A549 (cell line): ENCODE measurements at regions not wholly inside any gene's neighbourhood (a gene's known extent, or its start where the extent isn't known, plus 50 kb on each side); places are given as distances from the start of the nearest gene placed in this dataset.

Source experiments
- ATAC-seq, 2 experiments: fragments of 200-7000 bp in 1 of 2; fragments of >200 bp in 1 of 2; cut with Nextera tagmentation in 1 of 2; cut with Tn5 transposase in 1 of 2; 3 replicates each; pipeline versions ENCODE4 v1.8.0 to v1.9.1; 2018 to 2020; ENCODE audit warnings: mild to moderate bottlenecking in 1 of 2, moderate library complexity in 1 of 2
- CTCF ChIA-PET: fragments of 300-600 bp; sonication (Branson Sonifier 250); formaldehyde crosslinking; extraction: SDS; loops from one replicate; lab custom pipeline; 2021; ENCODE audit warnings: antibody characterized with exemption, inconsistent platforms; lab: Yijun Ruan, JAX
- POLR2A ChIA-PET: fragments of 350-600 bp; formaldehyde crosslinking; extraction: SDS; loops from one replicate; lab custom pipeline; 2021; ENCODE audit warnings: antibody characterized with exemption, inconsistent platforms; lab: Yijun Ruan, JAX
- DNase-seq, 2 experiments: peaks; one replicate each; pipeline versions ENCODE4 v3.0.0 to v3.0.0-alpha.2; 2011 to 2016; ENCODE audit warnings: low read depth in 1 of 2, low spot score in 1 of 2
- FAIRE-seq: peaks from 2 replicates; lab custom pipeline; 2011; peaks lifted over from hg19 to GRCh38; lab: Jason Lieb, UNC
- H3K27ac ChIP-seq, 2 experiments: fragments of >200 bp; sonication (Bioruptor Twin); formaldehyde crosslinking; 3 replicates each; pipeline ENCODE4 v1.5.1; 2016 to 2017
- H3K4me1 ChIP-seq: fragments of >200 bp; sonication (Bioruptor Twin); formaldehyde crosslinking; 3 replicates; pipeline ENCODE4 v1.6.1; 2016
- H3K4me2 ChIP-seq: fragments of >200 bp; sonication (Bioruptor Twin); formaldehyde crosslinking; 3 replicates; pipeline ENCODE4 v1.6.1; 2016
- H3K4me3 ChIP-seq: fragments of >200 bp; sonication (Bioruptor Twin); formaldehyde crosslinking; 3 replicates; pipeline ENCODE4 v1.5.1; 2016
- H3K9me3 ChIP-seq: fragments of >200 bp; sonication (Bioruptor Twin); formaldehyde crosslinking; 3 replicates; pipeline ENCODE4 v1.6.1; 2016
- CBX2 ChIP-seq: fragments of 200-600 bp; sonication (generic); IDR thresholded peaks from 2 replicates; pipeline ENCODE4 v1.6.1; 2016; ENCODE audit warnings: low read depth, mild to moderate bottlenecking, borderline replicate concordance
- CBX8 ChIP-seq: fragments of 200-600 bp; sonication (generic); IDR thresholded peaks from 2 replicates; pipeline ENCODE4 v1.6.1; 2016
- CEBPB ChIP-seq, 2 experiments: fragments of >200 bp in 1 of 2; sonication (Bioruptor Twin) in 1 of 2; formaldehyde crosslinking in 1 of 2; IDR thresholded peaks; 2 replicates each; pipeline ENCODE4 v1.6.1; 2012 to 2016
- ESRRA ChIP-seq: fragments of 150-350 bp; IDR thresholded peaks from 2 replicates; pipeline ENCODE4 v1.6.1; 2014; ENCODE audit warnings: mild to moderate bottlenecking, low read length, borderline replicate concordance
- FOSB ChIP-seq: fragments of 250-450 bp; sonication (Bioruptor Pico); IDR thresholded peaks from 2 replicates; pipeline ENCODE4 v1.5.0; 2020; ENCODE audit warnings: mild to moderate bottlenecking, moderate library complexity
- HOXB13 ChIP-seq: fragments of 250-450 bp; sonication (Bioruptor Pico); IDR thresholded peaks from 2 replicates; pipeline ENCODE4 v1.5.0; 2020; ENCODE audit warnings: low read depth, mild to moderate bottlenecking, moderate library complexity
- HOXB5 ChIP-seq: fragments of 250-450 bp; sonication (Bioruptor Pico); IDR thresholded peaks from 2 replicates; pipeline ENCODE4 v1.5.0; 2020; ENCODE audit warnings: mild to moderate bottlenecking, moderate library complexity
- NFE2L2 ChIP-seq: fragments of 150-350 bp; conservative IDR thresholded peaks from 2 replicates; pipeline ENCODE4 v1.6.1; 2014; ENCODE audit warnings: low read length
- PHF8 ChIP-seq: fragments of 200-600 bp; sonication (generic); IDR thresholded peaks from 2 replicates; pipeline ENCODE4 v1.6.1; 2016; ENCODE audit warnings: low read depth, mild to moderate bottlenecking, antibody characterized with exemption, moderate library complexity, borderline replicate concordance
- POLR2A ChIP-seq: IDR thresholded peaks from 2 replicates; pipeline ENCODE4 v1.6.1; 2012; ENCODE audit warnings: mild to moderate bottlenecking, low read length
- RAD21 ChIP-seq, 2 experiments: fragments of >200 bp in 1 of 2; sonication (Bioruptor Twin) in 1 of 2; formaldehyde crosslinking in 1 of 2; IDR thresholded peaks in 1 of 2; conservative IDR thresholded peaks in 1 of 2; 2 replicates in 1 of 2; 3 replicates in 1 of 2; pipeline ENCODE4 v1.6.1; 2012 to 2018; ENCODE audit warnings: inconsistent platforms in 1 of 2
- ZC3H11A ChIP-seq: fragments of 450-650 bp; IDR thresholded peaks from 2 replicates; pipeline ENCODE4 v1.6.1; 2014; ENCODE audit warnings: antibody characterized with exemption, mild to moderate bottlenecking
- ZFP36 ChIP-seq: fragments of 450-650 bp; IDR thresholded peaks from 2 replicates; pipeline ENCODE4 v1.6.1; 2014; ENCODE audit warnings: borderline replicate concordance; ENCODE audit not compliant: partially characterized antibody
- ZNF302 ChIP-seq: fragments of 250-450 bp; sonication (Bioruptor Pico); IDR thresholded peaks from 2 replicates; pipeline ENCODE4 v1.9.0; 2021; ENCODE audit warnings: inconsistent platforms, mild to moderate bottlenecking, moderate library complexity
- WGBS: methylation state at CpG from one replicate; pipeline ENCODE4 v1.1.6; 2017; ENCODE audit errors: missing lambda C conversion rate; 5-methylcytosine and 5-hydroxymethylcytosine counted together
- TF ChIP-seq, protein P1 (sequence below): fragments of 250-450 bp; sonication (Bioruptor Pico); IDR thresholded peaks from 2 replicates; pipeline ENCODE4 v1.5.0; 2021; ENCODE audit warnings: mild to moderate bottlenecking, moderate library complexity, borderline replicate concordance
- TF ChIP-seq, protein P2 (sequence below): fragments of >200 bp; sonication (Bioruptor Twin); formaldehyde crosslinking; IDR thresholded peaks from 3 replicates; pipeline ENCODE4 v1.6.1; 2016
- TF ChIP-seq, protein P3 (sequence below): fragments of 150-350 bp; IDR thresholded peaks from 2 replicates; pipeline ENCODE4 v1.6.1; 2014; ENCODE audit warnings: low read depth, mild to moderate bottlenecking, low read length
- TF ChIP-seq, protein P4 (sequence below): fragments of 250-450 bp; sonication (Bioruptor Pico); IDR thresholded peaks from 2 replicates; pipeline ENCODE4 v1.5.0; 2020; ENCODE audit warnings: low read depth, mild to moderate bottlenecking, moderate library complexity
- TF ChIP-seq, protein P5 (sequence below): IDR thresholded peaks from 2 replicates; pipeline ENCODE4 v1.6.1; 2012
- TF ChIP-seq, protein P6 (sequence below): fragments of >200 bp; sonication (Bioruptor Twin); formaldehyde crosslinking; IDR thresholded peaks from 2 replicates; pipeline ENCODE4 v1.6.1; 2016
- TF ChIP-seq, protein P7 (sequence below): IDR thresholded peaks from 2 replicates; pipeline ENCODE4 v1.6.1; 2012

DNA sequence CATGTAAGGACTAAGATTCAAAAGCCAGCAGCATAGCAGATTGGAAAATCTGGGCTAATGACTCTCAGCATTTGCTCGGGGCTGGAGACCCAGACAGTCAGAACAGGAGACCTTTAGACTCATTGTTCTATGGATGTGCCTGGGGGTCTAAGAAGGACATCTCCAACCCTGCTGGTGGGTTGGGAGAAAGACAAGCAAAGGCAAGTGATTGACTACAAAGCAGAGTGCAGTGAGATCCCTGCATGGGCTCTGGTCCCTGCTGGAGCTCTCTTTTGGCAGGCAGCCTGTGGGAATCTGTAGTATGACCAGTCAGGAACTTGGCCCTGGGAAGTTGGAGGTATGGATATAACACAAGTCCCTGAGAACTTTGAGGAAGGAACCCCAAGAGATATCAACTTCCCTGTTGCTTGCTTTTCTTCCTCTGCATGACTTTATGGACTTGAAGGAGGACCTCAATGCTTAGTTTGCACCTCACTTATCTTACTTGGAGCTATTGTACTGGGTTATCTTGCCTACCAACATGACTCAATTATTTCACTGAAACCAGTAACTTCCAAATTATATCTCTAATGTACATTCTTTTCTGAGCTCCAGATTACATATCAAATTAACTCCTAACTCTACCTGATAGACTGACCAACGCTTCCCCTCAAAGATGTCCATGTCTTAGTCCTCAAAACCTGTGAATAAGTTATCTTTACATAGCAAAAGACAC, 236.0 kb downstream of the CYRIA start:
- H3K4me1 ChIP-seq = no peaks in the 10 kb centered on the region
- no peak overlapping the region for H3K27ac ChIP-seq
- no peak for FAIRE-seq
- no peaks in the 10 kb centered on the region for H3K9me3 ChIP-seq
- no peak overlapping the region for H3K4me2 ChIP-seq
- no peak for DNase-seq
- peak in 1 of 2 experiments; percentile 30; a peak in 1 of 6 replicates for ATAC-seq
- ChIA-PET CTCF (no interaction called here), POLR2A (no interaction called here)
- H3K4me3 ChIP-seq = no peak overlapping the region
- TF ChIP-seq ZFP36 (no peak), FOSB (no peak), HOXB13 (CRISPR knock-in tag) (no peak), RAD21 (conservative IDR thresholded peaks at IDR 0.05 in 1 of 2, IDR thresholded peaks at IDR 0.05 in 1 of 2) (no peak), HOXB5 (CRISPR knock-in tag) (no peak), ESRRA (no peak), CBX8 (no peak), PHF8 (no peak), NFE2L2 (no peak), ZC3H11A (no peak), POLR2A (no peak), ZNF302 (no peak)
- TF ChIP-seq, protein P1, sequence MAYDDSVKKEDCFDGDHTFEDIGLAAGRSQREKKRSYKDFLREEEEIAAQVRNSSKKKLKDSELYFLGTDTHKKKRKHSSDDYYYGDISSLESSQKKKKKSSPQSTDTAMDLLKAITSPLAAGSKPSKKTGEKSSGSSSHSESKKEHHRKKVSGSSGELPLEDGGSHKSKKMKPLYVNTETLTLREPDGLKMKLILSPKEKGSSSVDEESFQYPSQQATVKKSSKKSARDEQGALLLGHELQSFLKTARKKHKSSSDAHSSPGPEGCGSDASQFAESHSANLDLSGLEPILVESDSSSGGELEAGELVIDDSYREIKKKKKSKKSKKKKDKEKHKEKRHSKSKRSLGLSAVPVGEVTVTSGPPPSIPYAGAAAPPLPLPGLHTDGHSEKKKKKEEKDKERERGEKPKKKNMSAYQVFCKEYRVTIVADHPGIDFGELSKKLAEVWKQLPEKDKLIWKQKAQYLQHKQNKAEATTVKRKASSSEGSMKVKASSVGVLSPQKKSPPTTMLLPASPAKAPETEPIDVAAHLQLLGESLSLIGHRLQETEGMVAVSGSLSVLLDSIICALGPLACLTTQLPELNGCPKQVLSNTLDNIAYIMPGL (CRISPR knock-in tag) = no peak
- TF ChIP-seq, protein P2, sequence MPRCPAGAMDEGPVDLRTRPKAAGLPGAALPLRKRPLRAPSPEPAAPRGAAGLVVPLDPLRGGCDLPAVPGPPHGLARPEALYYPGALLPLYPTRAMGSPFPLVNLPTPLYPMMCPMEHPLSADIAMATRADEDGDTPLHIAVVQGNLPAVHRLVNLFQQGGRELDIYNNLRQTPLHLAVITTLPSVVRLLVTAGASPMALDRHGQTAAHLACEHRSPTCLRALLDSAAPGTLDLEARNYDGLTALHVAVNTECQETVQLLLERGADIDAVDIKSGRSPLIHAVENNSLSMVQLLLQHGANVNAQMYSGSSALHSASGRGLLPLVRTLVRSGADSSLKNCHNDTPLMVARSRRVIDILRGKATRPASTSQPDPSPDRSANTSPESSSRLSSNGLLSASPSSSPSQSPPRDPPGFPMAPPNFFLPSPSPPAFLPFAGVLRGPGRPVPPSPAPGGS = no peak
- TF ChIP-seq, protein P3, sequence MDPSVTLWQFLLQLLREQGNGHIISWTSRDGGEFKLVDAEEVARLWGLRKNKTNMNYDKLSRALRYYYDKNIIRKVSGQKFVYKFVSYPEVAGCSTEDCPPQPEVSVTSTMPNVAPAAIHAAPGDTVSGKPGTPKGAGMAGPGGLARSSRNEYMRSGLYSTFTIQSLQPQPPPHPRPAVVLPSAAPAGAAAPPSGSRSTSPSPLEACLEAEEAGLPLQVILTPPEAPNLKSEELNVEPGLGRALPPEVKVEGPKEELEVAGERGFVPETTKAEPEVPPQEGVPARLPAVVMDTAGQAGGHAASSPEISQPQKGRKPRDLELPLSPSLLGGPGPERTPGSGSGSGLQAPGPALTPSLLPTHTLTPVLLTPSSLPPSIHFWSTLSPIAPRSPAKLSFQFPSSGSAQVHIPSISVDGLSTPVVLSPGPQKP = no peak
- TF ChIP-seq, protein P4, sequence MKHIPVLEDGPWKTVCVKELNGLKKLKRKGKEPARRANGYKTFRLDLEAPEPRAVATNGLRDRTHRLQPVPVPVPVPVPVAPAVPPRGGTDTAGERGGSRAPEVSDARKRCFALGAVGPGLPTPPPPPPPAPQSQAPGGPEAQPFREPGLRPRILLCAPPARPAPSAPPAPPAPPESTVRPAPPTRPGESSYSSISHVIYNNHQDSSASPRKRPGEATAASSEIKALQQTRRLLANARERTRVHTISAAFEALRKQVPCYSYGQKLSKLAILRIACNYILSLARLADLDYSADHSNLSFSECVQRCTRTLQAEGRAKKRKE (CRISPR knock-in tag) = no peak
- TF ChIP-seq, protein P5, sequence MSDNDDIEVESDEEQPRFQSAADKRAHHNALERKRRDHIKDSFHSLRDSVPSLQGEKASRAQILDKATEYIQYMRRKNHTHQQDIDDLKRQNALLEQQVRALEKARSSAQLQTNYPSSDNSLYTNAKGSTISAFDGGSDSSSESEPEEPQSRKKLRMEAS = no peak
- TF ChIP-seq, protein P6, sequence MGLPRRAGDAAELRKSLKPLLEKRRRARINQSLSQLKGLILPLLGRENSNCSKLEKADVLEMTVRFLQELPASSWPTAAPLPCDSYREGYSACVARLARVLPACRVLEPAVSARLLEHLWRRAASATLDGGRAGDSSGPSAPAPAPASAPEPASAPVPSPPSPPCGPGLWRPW = no peak
- TF ChIP-seq, protein P7, sequence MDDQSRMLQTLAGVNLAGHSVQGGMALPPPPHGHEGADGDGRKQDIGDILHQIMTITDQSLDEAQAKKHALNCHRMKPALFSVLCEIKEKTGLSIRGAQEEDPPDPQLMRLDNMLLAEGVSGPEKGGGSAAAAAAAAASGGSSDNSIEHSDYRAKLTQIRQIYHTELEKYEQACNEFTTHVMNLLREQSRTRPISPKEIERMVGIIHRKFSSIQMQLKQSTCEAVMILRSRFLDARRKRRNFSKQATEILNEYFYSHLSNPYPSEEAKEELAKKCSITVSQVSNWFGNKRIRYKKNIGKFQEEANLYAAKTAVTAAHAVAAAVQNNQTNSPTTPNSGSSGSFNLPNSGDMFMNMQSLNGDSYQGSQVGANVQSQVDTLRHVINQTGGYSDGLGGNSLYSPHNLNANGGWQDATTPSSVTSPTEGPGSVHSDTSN = no peak
- 0% methylated on average over 2 of the region's 2 CpGs for WGBS

DNA sequence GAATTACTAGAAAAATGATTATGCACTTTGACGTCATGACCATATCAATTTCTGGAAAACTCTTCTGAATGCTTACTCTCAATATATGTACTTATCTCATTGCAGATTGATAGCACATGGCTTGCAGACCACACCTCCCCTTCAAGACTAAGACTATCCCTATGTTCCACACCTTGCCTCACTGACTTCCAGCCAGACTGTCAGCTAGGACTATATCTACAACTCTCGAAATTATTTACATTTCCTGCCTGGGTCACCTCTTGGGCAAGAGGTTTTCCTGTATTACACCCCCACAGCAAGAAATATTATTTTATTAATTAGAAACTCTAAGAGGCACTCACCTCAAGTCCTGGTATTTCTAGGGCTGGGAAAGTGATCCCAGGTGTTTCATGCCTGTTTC, 236.6 kb downstream of the CYRIA start:
- Histone ChIP-seq H3K27ac (no peak overlapping the region), H3K9me3 (no peaks in the 10 kb centered on the region), H3K4me1 (no peaks in the 10 kb centered on the region), H3K4me3 (no peak overlapping the region), H3K4me2 (no peak overlapping the region)
- TF ChIP-seq CBX2 = no peak
- TF ChIP-seq CEBPB (IDR thresholded peaks at IDR 0.05) = no peak
- TF ChIP-seq FOSB = no peak
- WGBS = 45% methylated on average over 2 of the region's 2 CpGs
- ATAC-seq (no peak), DNase-seq (no peak), FAIRE-seq (no peak)
- CTCF ChIA-PET = no interaction called here
- POLR2A ChIA-PET = no interaction called here
